ENCODE measurements at regions not wholly inside any gene's neighbourhood (a gene's known extent, or its start where the extent isn't known, plus 50 kb on each side); places are given as distances from the start of the nearest gene placed in this dataset.

DNA sequence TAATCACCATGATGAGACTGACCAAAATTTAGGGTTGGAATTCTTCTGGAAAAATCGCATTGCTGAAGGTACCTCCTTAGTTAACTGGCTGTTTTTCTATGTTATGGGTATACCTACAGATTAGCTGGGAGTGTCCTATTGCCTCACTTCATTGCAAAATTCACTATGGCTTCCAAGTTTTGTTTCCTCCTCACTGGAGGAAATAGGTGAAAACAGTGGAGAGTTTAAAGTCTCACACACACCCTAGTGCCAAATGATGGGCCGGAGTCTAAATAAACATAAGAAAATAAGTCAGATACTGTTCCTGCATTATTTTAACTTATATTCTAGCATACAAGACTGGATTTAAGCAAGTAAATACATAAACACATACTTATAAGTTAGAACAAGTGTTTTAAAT is 98.2 kb downstream of the AHR start:
- DNase-seq, result no peak
- TF ChIP-seq, protein P1, sequence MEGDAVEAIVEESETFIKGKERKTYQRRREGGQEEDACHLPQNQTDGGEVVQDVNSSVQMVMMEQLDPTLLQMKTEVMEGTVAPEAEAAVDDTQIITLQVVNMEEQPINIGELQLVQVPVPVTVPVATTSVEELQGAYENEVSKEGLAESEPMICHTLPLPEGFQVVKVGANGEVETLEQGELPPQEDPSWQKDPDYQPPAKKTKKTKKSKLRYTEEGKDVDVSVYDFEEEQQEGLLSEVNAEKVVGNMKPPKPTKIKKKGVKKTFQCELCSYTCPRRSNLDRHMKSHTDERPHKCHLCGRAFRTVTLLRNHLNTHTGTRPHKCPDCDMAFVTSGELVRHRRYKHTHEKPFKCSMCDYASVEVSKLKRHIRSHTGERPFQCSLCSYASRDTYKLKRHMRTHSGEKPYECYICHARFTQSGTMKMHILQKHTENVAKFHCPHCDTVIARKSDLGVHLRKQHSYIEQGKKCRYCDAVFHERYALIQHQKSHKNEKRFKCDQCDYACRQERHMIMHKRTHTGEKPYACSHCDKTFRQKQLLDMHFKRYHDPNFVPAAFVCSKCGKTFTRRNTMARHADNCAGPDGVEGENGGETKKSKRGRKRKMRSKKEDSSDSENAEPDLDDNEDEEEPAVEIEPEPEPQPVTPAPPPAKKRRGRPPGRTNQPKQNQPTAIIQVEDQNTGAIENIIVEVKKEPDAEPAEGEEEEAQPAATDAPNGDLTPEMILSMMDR (IDR thresholded peaks at IDR 0.05), result no peak

DNA sequence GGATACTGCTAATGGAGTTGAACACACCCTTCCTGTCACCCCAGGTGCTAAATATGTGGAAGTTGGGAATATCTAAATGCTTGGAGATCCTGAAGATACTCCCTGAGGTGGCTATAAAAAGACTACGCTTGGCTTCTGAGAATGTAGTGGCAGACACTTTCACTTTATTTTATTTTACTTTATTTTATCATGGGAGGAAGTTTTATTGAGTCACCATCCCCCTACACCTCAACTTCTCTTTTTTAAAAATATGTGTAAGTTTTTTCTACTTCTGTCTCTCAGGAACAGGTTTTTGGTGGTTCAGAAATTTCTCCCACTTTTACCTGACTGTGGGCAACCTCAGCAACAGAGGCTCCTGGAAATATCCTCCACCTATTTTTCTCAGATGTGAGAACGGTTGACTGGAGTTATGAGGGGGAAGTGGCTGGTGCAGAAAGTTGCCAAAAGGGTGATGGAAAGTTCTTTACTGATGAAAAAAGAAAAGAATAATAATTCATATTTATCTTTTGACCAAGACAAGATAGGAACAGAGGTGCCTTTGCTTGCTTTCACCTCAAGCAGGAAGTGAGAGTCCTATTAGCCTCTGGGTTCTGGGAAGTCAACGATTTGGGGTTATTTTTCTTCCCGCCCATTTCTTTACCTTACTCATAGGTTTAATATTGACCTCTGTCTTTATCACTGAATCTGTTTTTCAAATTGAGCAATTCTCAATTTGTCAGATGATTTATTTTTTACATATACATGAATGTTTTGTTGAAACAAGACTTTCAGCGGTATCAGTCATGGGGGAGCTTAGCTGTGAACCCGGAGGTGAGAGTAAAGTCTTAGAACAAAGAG is 103.6 kb downstream of the AHR start:
- H3K27ac ChIP-seq, result no peak overlapping the region
- H3K9me3 ChIP-seq, result no peaks in the 10 kb centered on the region
- no peak overlapping the region for H3K4me3 ChIP-seq
- no peaks in the 10 kb centered on the region for H3K27me3 ChIP-seq
- no peaks in the 10 kb centered on the region for H3K4me1 ChIP-seq
- no peaks in the 10 kb centered on the region for H3K36me3 ChIP-seq
- TF ChIP-seq POLR2A (IDR thresholded peaks at IDR 0.05), result no peak
- TF ChIP-seq, protein P1 (IDR thresholded peaks at IDR 0.05), result no peak
- DNase-seq, result no peak

More for the DNA sequence above, 98.2 kb downstream of the AHR start:
- H3K27ac ChIP-seq, result no peak overlapping the region
- no peaks in the 10 kb centered on the region for H3K36me3 ChIP-seq
- H3K9me3 ChIP-seq, result peaks cover 0 to 10% (median 0%) of the 10 kb centered on the region in 4 donors
- no peaks in the 10 kb centered on the region for H3K27me3 ChIP-seq
- H3K4me3 ChIP-seq, result no peak overlapping the region
- no peaks in the 10 kb centered on the region for H3K4me1 ChIP-seq

DNA sequence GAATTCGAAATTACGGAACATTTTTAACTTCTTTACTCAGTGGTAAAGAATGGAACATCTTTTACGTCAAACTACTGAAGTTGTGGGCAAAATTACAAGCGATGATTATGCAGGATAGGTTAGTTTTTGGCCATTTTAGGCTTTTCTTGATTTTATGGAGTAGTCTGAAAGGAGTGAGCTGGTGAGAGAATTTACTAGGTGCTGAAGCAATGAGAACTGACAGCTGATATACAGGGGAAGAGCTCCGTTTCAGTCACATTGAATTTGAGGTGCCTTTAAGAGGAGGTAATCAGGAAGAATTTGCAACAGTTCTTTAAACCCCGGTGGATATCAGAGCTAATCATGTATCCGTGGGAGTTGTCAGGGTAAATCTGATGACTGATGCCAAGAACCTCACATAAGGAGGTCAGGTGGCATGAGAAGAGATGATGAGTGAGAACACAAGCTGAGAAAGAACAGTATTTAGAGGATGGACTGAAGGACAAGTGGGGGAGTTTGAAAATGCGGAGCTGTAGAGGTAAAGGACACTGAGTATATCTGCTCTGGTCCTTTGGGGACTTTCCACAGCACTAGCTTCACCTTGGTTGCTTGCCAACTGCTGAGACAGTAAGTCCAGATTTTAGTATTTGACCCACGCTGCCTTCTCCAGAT is 104.3 kb downstream of the AHR start:
- Histone ChIP-seq H3K36me3 (no peaks in the 10 kb centered on the region), H3K27ac (peak overlapping the region in 1 of 4 donors; percentile 3), H3K9me3 (no peaks in the 10 kb centered on the region), H3K4me1 (no peaks in the 10 kb centered on the region), H3K27me3 (no peaks in the 10 kb centered on the region), H3K4me3 (no peak overlapping the region)
- no peak for TF ChIP-seq POLR2A (IDR thresholded peaks at IDR 0.05)
- TF ChIP-seq, protein P1 (IDR thresholded peaks at IDR 0.05), result no peak
- DNase-seq, result no peak

DNA sequence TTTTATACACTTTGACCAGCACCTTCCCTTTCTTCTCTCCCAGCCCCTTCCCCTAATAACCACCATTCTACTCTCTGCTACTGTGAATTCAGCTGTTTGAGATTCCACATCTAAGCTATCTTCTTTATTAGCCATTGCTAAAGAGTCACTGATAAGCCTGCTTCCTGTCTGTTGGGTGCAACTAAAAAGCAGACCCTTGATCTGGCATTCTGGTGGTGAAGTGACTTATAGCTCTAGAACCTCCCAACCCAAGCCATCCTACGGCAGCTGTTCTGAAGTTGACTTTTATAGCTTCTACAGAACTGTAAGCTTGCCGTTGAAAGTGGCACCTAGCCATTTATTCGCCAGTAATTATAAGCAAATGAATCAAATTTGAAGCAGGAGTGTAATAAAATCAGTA is 105.6 kb downstream of the AHR start:
- TF ChIP-seq POLR2A (IDR thresholded peaks at IDR 0.05), result no peak
- TF ChIP-seq, protein P1 (IDR thresholded peaks at IDR 0.05), result no peak
- H3K4me3 ChIP-seq, result no peak overlapping the region
- no peaks in the 10 kb centered on the region for H3K27me3 ChIP-seq
- H3K36me3 ChIP-seq, result no peaks in the 10 kb centered on the region
- no peak overlapping the region for H3K27ac ChIP-seq
- H3K9me3 ChIP-seq, result no peaks in the 10 kb centered on the region
- DNase-seq, result no peak
- H3K4me1 ChIP-seq, result peaks cover 0 to 4% (median 0%) of the 10 kb centered on the region in 4 donors

DNA sequence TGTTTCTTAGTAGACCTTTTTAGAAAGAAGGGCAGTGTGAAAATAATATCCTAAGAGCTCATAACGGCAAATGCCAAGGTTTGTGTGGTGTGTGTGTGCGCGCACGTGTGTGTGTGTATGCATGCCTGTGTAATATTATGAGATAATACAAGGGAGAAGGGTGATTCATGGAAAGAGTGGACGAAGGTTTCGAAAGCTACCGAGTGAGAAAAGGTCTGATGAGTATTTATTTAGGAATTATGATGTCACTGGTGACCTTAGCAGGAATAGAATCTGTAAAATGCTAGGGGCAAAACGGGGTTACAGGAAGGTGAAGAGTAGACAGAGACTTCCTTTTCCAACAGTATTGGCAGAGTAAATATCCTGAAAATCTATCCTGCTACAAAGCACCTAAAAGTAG is 107.3 kb downstream of the AHR start:
- H3K27me3 ChIP-seq, result no peaks in the 10 kb centered on the region
- no peak for DNase-seq
- no peak for TF ChIP-seq POLR2A (IDR thresholded peaks at IDR 0.05)
- TF ChIP-seq, protein P1 (IDR thresholded peaks at IDR 0.05), result no peak

More for the DNA sequence above, 107.3 kb downstream of the AHR start:
- H3K27ac ChIP-seq, result no peak overlapping the region
- H3K4me1 ChIP-seq, result peaks cover 0 to 6% (median 0%) of the 10 kb centered on the region in 4 donors
- H3K4me3 ChIP-seq, result no peak overlapping the region
- H3K9me3 ChIP-seq, result no peaks in the 10 kb centered on the region
- no peaks in the 10 kb centered on the region for H3K36me3 ChIP-seq
